ENCODE measurements at regions not wholly inside any gene's neighbourhood (a gene's known extent, or its start where the extent isn't known, plus 50 kb on each side); places are given as distances from the start of the nearest gene placed in this dataset.

- Histone ChIP-seq H3K4me3 (ENCODE audit: control insufficient read depth in 2 of 3, extremely low read depth in 1 of 3, insufficient read depth in 2 of 3, low read depth in 1 of 3, low read length in 3 of 3) (peak overlapping the region in 1 of 3 experiments; percentile 52), H4K20me1 (ENCODE audit: control insufficient read depth, extremely low read depth, insufficient read depth, low read length) (no peaks in the 10 kb centered on the region), H3K79me2 (ENCODE audit: control insufficient read depth, insufficient read depth, low read length) (no peaks in the 10 kb centered on the region), H3K9me1 (ENCODE audit: control insufficient read depth, extremely low read depth, insufficient read depth, low read length) (no peaks in the 10 kb centered on the region), H3K36me3 (ENCODE audit: control insufficient read depth in 2 of 2, extremely low read depth in 1 of 2, insufficient read depth in 2 of 2, low read length in 2 of 2) (no peaks in the 10 kb centered on the region), H3K27me3 (ENCODE audit: control insufficient read depth, extremely low read depth, insufficient read depth, low read length) (no peaks in the 10 kb centered on the region), H3K27ac (ENCODE audit: control insufficient read depth, insufficient read depth, low read length) (peak overlapping the region; percentile 77), H3K9me3 (ENCODE audit: control insufficient read depth, low read depth, low read length) (no peaks in the 10 kb centered on the region), H3K9ac (ENCODE audit: control insufficient read depth, extremely low read depth, insufficient read depth, low read length) (no peak overlapping the region), H3K4me1 (ENCODE audit: control insufficient read depth, extremely low read depth, insufficient read depth, low read length) (peaks cover 65% of the 10 kb centered on the region), H2AFZ (ENCODE audit: control insufficient read depth, low read length) (peak overlapping the region; percentile 47), H3K4me2 (ENCODE audit: control insufficient read depth, extremely low read depth, insufficient read depth, low read depth, low read length) (peak overlapping the region; percentile 80)
- TF ChIP-seq EZH2 (IDR thresholded peaks at IDR 0.05; ENCODE audit: low read length) (no peak), CTCF (optimal IDR thresholded peaks at IDR 0.05 in 1 of 3, IDR thresholded peaks at IDR 0.05 in 1 of 3, conservative IDR thresholded peaks at IDR 0.05 in 1 of 3; ENCODE audit: extremely low read depth in 1 of 3, insufficient read depth in 2 of 3, low read length in 3 of 3) (no peak)
- FAIRE-seq (peak; percentile 99), DNase-seq (ENCODE audit: low read depth, low spot score) (peak; percentile 99)
- dilution Hi-C loops (cut with MboI; ENCODE audit: extremely low pct_ligation_motif_present, low sequenced_read_pairs): no loop called here
Observed at GRCh38 chr15:96273317-96274086, 57.0 kb upstream of the NR2F2 start.

GRCh38 chr15:96274087-96274440, 56.4 kb upstream of the NR2F2 start:
- DNase-seq (ENCODE audit: low read depth, low spot score) (no peak), FAIRE-seq (no peak)
- H3K4me1 ChIP-seq (ENCODE audit: control insufficient read depth, extremely low read depth, insufficient read depth, low read length): peaks cover 60% of the 10 kb centered on the region
- peak overlapping the region; percentile 47 for H2AFZ ChIP-seq (ENCODE audit: control insufficient read depth, low read length)
- H3K4me2 ChIP-seq (ENCODE audit: control insufficient read depth, extremely low read depth, insufficient read depth, low read depth, low read length): peak overlapping the region; percentile 80
- H3K79me2 ChIP-seq (ENCODE audit: control insufficient read depth, insufficient read depth, low read length): no peaks in the 10 kb centered on the region
- no peaks in the 10 kb centered on the region for H3K9me1 ChIP-seq (ENCODE audit: control insufficient read depth, extremely low read depth, insufficient read depth, low read length)
- H3K27ac ChIP-seq (ENCODE audit: control insufficient read depth, insufficient read depth, low read length): peak overlapping the region; percentile 77
- no peak overlapping the region for H3K9ac ChIP-seq (ENCODE audit: control insufficient read depth, extremely low read depth, insufficient read depth, low read length)
- TF ChIP-seq CTCF (optimal IDR thresholded peaks at IDR 0.05 in 1 of 3, IDR thresholded peaks at IDR 0.05 in 1 of 3, conservative IDR thresholded peaks at IDR 0.05 in 1 of 3; ENCODE audit: extremely low read depth in 1 of 3, insufficient read depth in 2 of 3, low read length in 3 of 3) (no peak), EZH2 (IDR thresholded peaks at IDR 0.05; ENCODE audit: low read length) (no peak)
- dilution Hi-C loops (cut with MboI; ENCODE audit: extremely low pct_ligation_motif_present, low sequenced_read_pairs): no loop called here
- peak overlapping the region in 1 of 3 experiments; percentile 52 for H3K4me3 ChIP-seq (ENCODE audit: control insufficient read depth in 2 of 3, extremely low read depth in 1 of 3, insufficient read depth in 2 of 3, low read depth in 1 of 3, low read length in 3 of 3)
- no peaks in the 10 kb centered on the region for H3K27me3 ChIP-seq (ENCODE audit: control insufficient read depth, extremely low read depth, insufficient read depth, low read length)
- H3K36me3 ChIP-seq (ENCODE audit: control insufficient read depth in 2 of 2, extremely low read depth in 1 of 2, insufficient read depth in 2 of 2, low read length in 2 of 2): no peaks in the 10 kb centered on the region
- H3K9me3 ChIP-seq (ENCODE audit: control insufficient read depth, low read depth, low read length): no peaks in the 10 kb centered on the region
- no peaks in the 10 kb centered on the region for H4K20me1 ChIP-seq (ENCODE audit: control insufficient read depth, extremely low read depth, insufficient read depth, low read length)

Data from keratinocyte (primary cell).